GM06990 (cell line): ENCODE measurements at regions not wholly inside any gene's neighbourhood (a gene's known extent, or its start where the extent isn't known, plus 50 kb on each side); places are given as distances from the start of the nearest gene placed in this dataset.
"Not testable (repeated sequence)": the region's sequence is repeated elsewhere in the genome, so short reads cannot be mapped to it uniquely, and the experiment has no call there.

Experiments used
- DNase-seq: peaks from one replicate; pipeline ENCODE4 v3.0.0-alpha.2; 2011; ENCODE audit not compliant: insufficient read length; ENCODE audit errors: extremely low read depth
- H3K27me3 ChIP-seq: replicated peaks from 2 replicates; pipeline ENCODE4 v1.6.0; 2011; ENCODE audit warnings: low read length; ENCODE audit not compliant: control insufficient read depth, insufficient read depth
- H3K36me3 ChIP-seq: 2 replicates; pipeline ENCODE4 v1.5.1; 2011; ENCODE audit warnings: low read length; ENCODE audit not compliant: control insufficient read depth, insufficient read depth
- H3K4me3 ChIP-seq: replicated peaks from 2 replicates; pipeline ENCODE4 v1.5.1; 2011; ENCODE audit warnings: low read depth, mild to moderate bottlenecking, control low read depth, low read length
- TF ChIP-seq, protein P1 (sequence below): IDR thresholded peaks from 2 replicates; pipeline ENCODE4 v1.5.1; 2011; ENCODE audit warnings: low read length, control low read depth, mild to moderate bottlenecking, inconsistent platforms; ENCODE audit not compliant: insufficient read depth, poor library complexity, severe bottlenecking

DNA sequence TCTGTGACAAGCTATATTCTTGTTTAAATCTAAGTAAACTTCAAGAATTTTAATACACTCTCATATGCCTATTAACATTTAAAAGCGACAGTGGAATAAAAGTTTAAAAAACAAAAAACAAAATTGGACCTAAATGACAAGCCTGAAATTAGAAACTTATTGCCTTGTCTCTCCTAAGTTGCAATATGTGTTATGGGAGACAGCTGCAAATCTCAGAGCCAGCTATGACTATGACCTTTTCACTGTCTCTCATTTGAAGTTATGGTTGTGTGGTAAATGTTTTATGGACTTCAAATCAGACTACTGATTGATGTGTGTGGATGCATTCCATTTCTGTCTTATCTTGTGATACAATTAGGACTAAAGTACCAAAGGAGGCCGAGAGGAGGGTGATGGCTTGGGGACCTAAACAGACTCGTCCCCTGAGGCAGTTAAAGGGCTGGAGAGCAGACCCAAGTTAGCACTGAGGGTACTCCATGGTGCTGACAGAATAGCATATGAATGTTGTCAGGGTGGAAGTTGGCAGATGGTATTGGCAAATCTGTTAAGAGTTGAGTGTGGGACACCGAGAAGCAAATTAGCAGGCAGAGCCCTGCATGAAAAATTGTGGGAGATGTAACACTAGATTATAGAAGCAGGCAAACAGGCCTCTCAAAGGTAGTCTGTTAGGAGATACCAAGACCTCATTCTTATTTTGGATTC is 930.1 kb upstream of the MAN1A1 start:
- TF ChIP-seq, protein P1, sequence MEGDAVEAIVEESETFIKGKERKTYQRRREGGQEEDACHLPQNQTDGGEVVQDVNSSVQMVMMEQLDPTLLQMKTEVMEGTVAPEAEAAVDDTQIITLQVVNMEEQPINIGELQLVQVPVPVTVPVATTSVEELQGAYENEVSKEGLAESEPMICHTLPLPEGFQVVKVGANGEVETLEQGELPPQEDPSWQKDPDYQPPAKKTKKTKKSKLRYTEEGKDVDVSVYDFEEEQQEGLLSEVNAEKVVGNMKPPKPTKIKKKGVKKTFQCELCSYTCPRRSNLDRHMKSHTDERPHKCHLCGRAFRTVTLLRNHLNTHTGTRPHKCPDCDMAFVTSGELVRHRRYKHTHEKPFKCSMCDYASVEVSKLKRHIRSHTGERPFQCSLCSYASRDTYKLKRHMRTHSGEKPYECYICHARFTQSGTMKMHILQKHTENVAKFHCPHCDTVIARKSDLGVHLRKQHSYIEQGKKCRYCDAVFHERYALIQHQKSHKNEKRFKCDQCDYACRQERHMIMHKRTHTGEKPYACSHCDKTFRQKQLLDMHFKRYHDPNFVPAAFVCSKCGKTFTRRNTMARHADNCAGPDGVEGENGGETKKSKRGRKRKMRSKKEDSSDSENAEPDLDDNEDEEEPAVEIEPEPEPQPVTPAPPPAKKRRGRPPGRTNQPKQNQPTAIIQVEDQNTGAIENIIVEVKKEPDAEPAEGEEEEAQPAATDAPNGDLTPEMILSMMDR, result no peak
- DNase-seq, result no peak
- Histone ChIP-seq H3K27me3 (no peaks in the 10 kb centered on the region), H3K36me3 (no peaks in the 10 kb centered on the region), H3K4me3 (no peak overlapping the region)

DNA sequence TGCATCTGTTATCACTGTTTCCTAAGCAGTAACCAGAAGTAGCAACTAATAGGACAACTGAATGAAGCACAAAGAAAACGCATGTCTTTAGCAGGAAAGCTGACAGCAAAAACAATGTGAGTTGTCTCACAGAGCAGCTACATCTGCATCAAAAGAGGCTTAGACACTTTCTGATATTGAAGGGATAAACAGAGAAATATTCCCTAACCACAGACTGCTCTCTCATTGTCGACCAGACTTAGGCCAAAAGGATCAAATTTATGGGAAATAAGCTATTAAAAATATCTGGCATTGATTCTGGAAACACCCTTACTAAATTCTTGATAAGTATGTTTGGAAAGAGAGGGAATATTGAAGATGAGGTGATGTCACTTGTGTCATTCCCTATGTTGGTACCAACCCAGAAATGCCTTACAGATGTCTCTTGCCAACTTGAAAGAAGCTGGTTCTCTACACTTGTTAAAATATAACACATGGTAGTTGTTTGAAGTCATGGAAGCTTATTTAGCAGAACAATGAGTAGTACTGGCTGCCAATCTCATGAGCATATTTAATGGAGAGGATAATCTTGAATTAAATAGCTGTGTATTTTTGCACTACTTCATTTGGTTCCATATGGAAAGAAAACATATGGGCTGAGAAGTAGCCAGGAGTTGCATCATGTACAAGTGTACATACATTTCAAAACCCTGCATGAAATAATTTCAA is 929.3 kb upstream of the MAN1A1 start:
- TF ChIP-seq, protein P1, result no peak
- Histone ChIP-seq H3K4me3 (no peak overlapping the region), H3K27me3 (no peaks in the 10 kb centered on the region), H3K36me3 (no peaks in the 10 kb centered on the region)
- DNase-seq, result no peak

DNA sequence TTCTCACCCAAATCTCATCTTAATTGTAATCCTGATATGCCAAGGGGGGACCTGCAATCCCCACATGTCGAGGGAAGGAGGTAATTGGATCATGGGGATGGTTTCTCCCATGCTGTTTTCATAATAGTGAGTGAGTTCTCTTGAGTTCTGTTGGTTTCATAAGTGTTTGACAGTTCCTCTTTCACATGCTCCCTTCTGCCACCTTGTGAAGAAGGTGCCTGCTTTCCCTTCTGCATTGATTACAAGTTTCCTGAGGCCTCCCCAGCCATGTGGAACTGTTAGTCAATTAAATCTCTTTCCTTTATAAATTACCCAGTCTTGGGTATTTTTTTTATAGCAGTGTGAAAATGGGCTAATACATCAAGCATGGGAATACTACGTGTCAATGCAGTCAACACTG is 925.0 kb upstream of the MAN1A1 start:
- Histone ChIP-seq H3K36me3 (no peaks in the 10 kb centered on the region), H3K27me3 (no peaks in the 10 kb centered on the region), H3K4me3 (no peak overlapping the region)
- TF ChIP-seq, protein P1, result peak; percentile 17
- DNase-seq, result no peak

DNA sequence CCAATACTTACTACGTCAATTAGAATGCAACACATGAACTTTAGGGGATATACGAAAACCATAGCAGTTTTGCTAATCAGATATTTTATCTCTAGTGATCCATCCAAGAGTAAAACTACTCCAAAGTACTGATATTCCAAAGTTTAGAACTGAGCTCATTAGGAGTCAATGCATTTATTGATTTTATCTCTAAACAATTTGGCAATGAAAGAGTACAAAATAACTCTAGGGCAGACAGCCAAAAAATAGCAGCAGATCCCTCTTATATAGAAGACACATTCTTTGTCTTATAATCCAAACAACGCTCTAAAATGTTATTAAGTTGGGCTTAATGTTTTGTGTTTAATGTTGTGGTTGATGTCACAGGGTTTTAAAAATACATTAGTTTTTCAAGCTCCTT is 923.9 kb upstream of the MAN1A1 start:
- TF ChIP-seq, protein P1, result no peak
- H3K27me3 ChIP-seq, result no peaks in the 10 kb centered on the region
- no peak for DNase-seq
- H3K4me3 ChIP-seq, result no peak overlapping the region
- H3K36me3 ChIP-seq, result no peaks in the 10 kb centered on the region

DNA sequence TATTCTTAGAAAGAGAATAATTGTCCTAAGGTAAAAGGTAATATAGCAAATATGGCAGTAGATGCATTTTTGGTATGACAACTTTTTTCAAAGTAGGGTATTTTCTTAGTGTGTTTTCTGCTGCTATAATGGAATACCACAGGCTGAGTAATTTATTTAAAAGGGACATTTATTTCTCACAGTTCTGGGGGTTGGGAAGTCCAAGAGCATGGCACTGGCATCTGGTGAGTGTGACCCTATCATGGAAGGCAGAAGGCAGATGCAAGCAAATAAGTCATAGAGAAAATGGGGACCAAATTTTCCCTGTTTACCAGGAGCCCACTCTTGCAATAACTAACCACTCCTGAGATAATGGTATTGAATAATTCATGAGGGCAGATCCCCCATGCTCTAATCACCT is 922.5 kb upstream of the MAN1A1 start:
- no peaks in the 10 kb centered on the region for H3K27me3 ChIP-seq
- no peaks in the 10 kb centered on the region for H3K36me3 ChIP-seq
- DNase-seq, result no peak
- TF ChIP-seq, protein P1, result no peak
- H3K4me3 ChIP-seq, result no peak overlapping the region

DNA sequence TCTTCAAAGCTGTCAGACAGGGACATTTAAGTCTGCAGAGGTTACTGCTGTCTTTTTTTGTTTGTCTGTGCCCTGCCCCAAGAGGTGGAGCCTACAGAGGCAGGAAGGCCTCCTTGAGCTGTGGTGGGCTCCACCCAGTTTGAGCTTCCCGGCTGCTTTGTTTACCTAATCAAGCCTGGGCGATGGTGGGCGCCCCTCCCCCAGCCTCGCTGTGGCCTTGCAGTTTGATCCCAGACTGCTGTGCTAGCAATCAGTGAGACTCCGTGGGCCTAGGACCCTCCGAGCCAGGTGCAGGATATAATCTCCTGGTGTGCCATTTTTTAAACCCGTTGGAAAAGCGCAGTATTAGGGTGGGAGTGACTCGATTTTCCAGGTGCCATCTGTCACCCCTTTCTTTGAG is 918.7 kb upstream of the MAN1A1 start:
- DNase-seq, H3K36me3 ChIP-seq, H3K4me3 ChIP-seq, H3K27me3 ChIP-seq: not testable (repeated sequence)
